HEK293 (cell line): ENCODE measurements at regions not wholly inside any gene's neighbourhood (a gene's known extent, or its start where the extent isn't known, plus 50 kb on each side); places are given as distances from the start of the nearest gene placed in this dataset.
A peak's percentile ranks its signal among the peaks of the same experiment; 100 is the strongest.

Experiments used
- CTCF ChIA-PET: fragments of 350-600 bp; formaldehyde crosslinking; extraction: SDS; loops from one replicate; lab custom pipeline; 2021; ENCODE audit warnings: antibody characterized with exemption; lab: Yijun Ruan, JAX
- POLR2A ChIA-PET: fragments of 300-600 bp; formaldehyde crosslinking; extraction: SDS; loops from one replicate; lab custom pipeline; 2020; ENCODE audit warnings: antibody characterized with exemption, inconsistent platforms; lab: Yijun Ruan, JAX
- H3K27ac ChIP-seq: fragments of 200-500 bp; sonication (Bioruptor generic); 2 replicates; pipeline ENCODE4 v1.5.1; 2014; ENCODE audit warnings: low read depth, low read length, control low read depth, inconsistent platforms; ENCODE audit errors: extremely low read depth
- H3K36me3 ChIP-seq, 2 experiments: fragments of 200-500 bp in 1 of 2; sonication (Bioruptor generic) in 1 of 2; 1 replicate in 1 of 2; 2 replicates in 1 of 2; pipeline ENCODE4 v1.5.1; 2014 to 2017; ENCODE audit warnings: inconsistent platforms in 2 of 2, low read length in 2 of 2; ENCODE audit not compliant: control insufficient read depth in 2 of 2, insufficient read depth in 1 of 2
- H3K4me1 ChIP-seq: fragments of 200-500 bp; sonication (Bioruptor generic); 2 replicates; pipeline ENCODE4 v1.5.1; 2014; ENCODE audit warnings: mild to moderate bottlenecking, low read length, inconsistent platforms; ENCODE audit not compliant: control insufficient read depth, insufficient read depth
- H3K4me3 ChIP-seq: 2 replicates; pipeline ENCODE4 v1.5.1; 2011; ENCODE audit warnings: low read depth, mild to moderate bottlenecking, control low read depth, low read length, moderate library complexity
- H3K9me3 ChIP-seq: fragments of 200-500 bp; sonication (Bioruptor generic); 2 replicates; pipeline ENCODE4 v1.5.1; 2014; ENCODE audit warnings: low read depth, low read length, inconsistent platforms; ENCODE audit not compliant: control insufficient read depth, insufficient read depth
- EGR2 ChIP-seq: fragments of 450-650 bp; formaldehyde crosslinking; IDR thresholded peaks from 2 replicates; pipeline ENCODE4 v1.5.1; 2016; ENCODE audit warnings: low read depth, missing biosample characterization, missing genetic modification characterization
- GLIS1 ChIP-seq: fragments of 450-650 bp; formaldehyde crosslinking; IDR thresholded peaks from 2 replicates; pipeline ENCODE4 v1.5.1; 2016; ENCODE audit warnings: missing biosample characterization, missing genetic modification characterization
- GLIS2 ChIP-seq: fragments of 450-650 bp; formaldehyde crosslinking; IDR thresholded peaks from 2 replicates; pipeline ENCODE4 v1.5.1; 2016; ENCODE audit warnings: missing biosample characterization, missing genetic modification characterization
- IKZF3 ChIP-seq: fragments of 450-650 bp; IDR thresholded peaks from 2 replicates; pipeline ENCODE4 v1.5.0; 2018; ENCODE audit warnings: missing biosample characterization, mild to moderate bottlenecking, missing genetic modification characterization, moderate library complexity
- OVOL3 ChIP-seq: fragments of 450-650 bp; formaldehyde crosslinking; IDR thresholded peaks from 2 replicates; pipeline ENCODE4 v1.5.1; 2016; ENCODE audit warnings: missing biosample characterization, missing genetic modification characterization
- SCRT2 ChIP-seq: fragments of 450-650 bp; formaldehyde crosslinking; IDR thresholded peaks from 2 replicates; pipeline ENCODE4 v1.5.1; 2016; ENCODE audit warnings: missing biosample characterization, missing genetic modification characterization
- SP2 ChIP-seq: fragments of 450-650 bp; formaldehyde crosslinking; IDR thresholded peaks from 2 replicates; pipeline ENCODE4 v1.5.1; 2016; ENCODE audit warnings: missing biosample characterization, missing genetic modification characterization
- WT1 ChIP-seq: fragments of 450-650 bp; formaldehyde crosslinking; IDR thresholded peaks from 2 replicates; pipeline ENCODE4 v1.5.1; 2016; ENCODE audit warnings: missing biosample characterization, missing genetic modification characterization
- ZFHX2 ChIP-seq: fragments of 450-650 bp; formaldehyde crosslinking; conservative IDR thresholded peaks from 2 replicates; pipeline ENCODE4 v1.5.1; 2016; ENCODE audit warnings: missing biosample characterization, missing genetic modification characterization
- ZNF146 ChIP-seq: fragments of 450-650 bp; formaldehyde crosslinking; IDR thresholded peaks from 2 replicates; pipeline ENCODE4 v1.5.1; 2016; ENCODE audit warnings: missing biosample characterization, missing genetic modification characterization
- ZNF16 ChIP-seq: fragments of 450-650 bp; formaldehyde crosslinking; IDR thresholded peaks from 2 replicates; pipeline ENCODE4 v1.5.1; 2016; ENCODE audit warnings: low read depth, missing biosample characterization, missing genetic modification characterization
- ZNF202 ChIP-seq: fragments of 450-650 bp; formaldehyde crosslinking; IDR thresholded peaks from 2 replicates; pipeline ENCODE4 v1.5.1; 2016; ENCODE audit warnings: missing biosample characterization, missing genetic modification characterization, borderline replicate concordance
- ZNF324 ChIP-seq: fragments of 450-650 bp; formaldehyde crosslinking; IDR thresholded peaks from 2 replicates; pipeline ENCODE4 v1.5.1; 2016; ENCODE audit warnings: missing biosample characterization, missing genetic modification characterization
- ZNF514 ChIP-seq: fragments of 450-650 bp; formaldehyde crosslinking; IDR thresholded peaks from 2 replicates; pipeline ENCODE4 v1.5.1; 2016; ENCODE audit warnings: missing biosample characterization, missing genetic modification characterization
- ZNF560 ChIP-seq: fragments of 450-650 bp; formaldehyde crosslinking; IDR thresholded peaks from 2 replicates; pipeline ENCODE4 v1.5.1; 2017; ENCODE audit warnings: missing biosample characterization, missing genetic modification characterization, borderline replicate concordance
- ZNF600 ChIP-seq: fragments of 450-650 bp; formaldehyde crosslinking; IDR thresholded peaks from 2 replicates; pipeline ENCODE4 v1.5.1; 2016; ENCODE audit warnings: missing biosample characterization, missing genetic modification characterization
- TF ChIP-seq, protein P1 (sequence below): fragments of 450-650 bp; formaldehyde crosslinking; IDR thresholded peaks from 2 replicates; pipeline ENCODE4 v1.5.1; 2016; ENCODE audit warnings: missing biosample characterization, missing genetic modification characterization
- TF ChIP-seq, protein P2 (sequence below): fragments of 450-650 bp; formaldehyde crosslinking; IDR thresholded peaks from 2 replicates; pipeline ENCODE4 v1.5.1; 2016; ENCODE audit warnings: missing biosample characterization, missing genetic modification characterization, borderline replicate concordance

DNA sequence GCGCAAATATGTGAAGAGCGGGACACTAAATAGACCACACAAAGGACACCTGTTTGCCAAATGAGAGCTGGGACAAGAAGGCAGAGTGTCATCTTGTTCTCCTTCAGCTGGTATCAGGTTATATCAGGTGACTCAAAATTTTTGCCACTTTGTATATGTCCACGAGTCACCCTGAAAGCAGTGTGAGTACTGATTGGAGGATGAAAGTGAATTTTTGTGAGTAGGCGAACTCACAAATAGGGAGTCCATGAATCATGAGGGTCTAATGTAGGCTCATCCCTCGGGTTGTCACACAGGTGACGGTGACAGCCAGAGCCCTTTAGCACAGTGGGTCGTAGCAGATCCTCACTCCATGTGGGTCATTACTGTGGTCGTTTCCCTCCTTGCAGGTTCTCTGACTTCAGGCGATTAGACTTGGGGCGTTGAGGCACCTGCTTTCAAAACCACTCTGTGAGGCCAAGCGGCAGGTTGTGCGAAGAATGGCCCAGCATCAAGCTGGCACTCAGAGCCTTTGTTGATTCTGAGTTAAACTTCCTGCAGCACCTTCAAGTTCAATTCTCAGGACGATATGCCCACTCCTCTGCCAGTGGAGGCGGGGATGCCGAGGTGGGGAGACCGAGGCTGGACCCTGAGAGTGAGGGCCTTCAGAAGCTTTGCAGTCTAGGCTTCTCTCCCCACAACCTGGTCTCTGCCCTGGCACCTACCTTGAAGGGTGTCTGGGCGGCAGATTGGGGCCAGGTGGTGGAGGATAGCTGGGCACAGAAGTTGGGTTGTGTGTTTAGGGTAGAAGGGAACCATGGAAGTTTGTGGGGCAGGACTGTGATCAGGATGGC is 173.8 kb downstream of the SMAD6 start:
- H3K4me1 ChIP-seq: peaks cover 13% of the 10 kb centered on the region
- ChIA-PET POLR2A (interaction anchor here (0.6 kb wide), 1 partner anchor 275 kb away, joined by 5 read pairs; no protein-coding TSS in a partner anchor), CTCF (interaction anchor here (1.7 kb wide), 1 partner anchor 27 kb away, joined by 4 read pairs; no protein-coding TSS in a partner anchor)
- TF ChIP-seq EGR2 (tag by site-specific recombination): 0 out of 2 replicates have a peak, but pooled peaks have one; percentile 16
- TF ChIP-seq OVOL3 (tag by site-specific recombination): no peak
- 0 out of 2 replicates have a peak, but pooled peaks have one; percentile 6 for TF ChIP-seq ZFHX2 (tag by site-specific recombination)
- peak; percentile 41 for TF ChIP-seq SCRT2 (tag by site-specific recombination)
- TF ChIP-seq ZNF16 (tag by site-specific recombination): peak; percentile 42; the same call in 1 of the 2 replicates
- H3K36me3 ChIP-seq: no peaks in the 10 kb centered on the region
- no peak overlapping the region for H3K27ac ChIP-seq
- no peaks in the 10 kb centered on the region for H3K9me3 ChIP-seq
- H3K4me3 ChIP-seq: no peak overlapping the region

DNA sequence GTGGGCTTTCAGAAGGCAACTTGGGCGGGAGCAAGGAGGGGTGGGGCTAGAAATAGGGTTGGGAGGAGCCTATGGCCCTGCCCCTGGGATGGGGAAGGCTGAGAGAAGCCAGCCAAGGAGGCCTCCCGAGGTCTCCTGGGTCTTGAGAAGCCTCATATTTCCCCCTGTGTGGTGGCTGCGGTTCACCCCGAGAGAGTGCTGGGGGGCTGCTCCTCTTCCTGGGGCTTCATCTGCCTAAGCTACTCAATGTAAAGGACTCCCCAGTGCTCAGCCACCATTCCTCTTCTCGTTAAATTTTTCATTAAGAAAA is 174.3 kb downstream of the SMAD6 start:
- Histone ChIP-seq H3K36me3 (no peaks in the 10 kb centered on the region), H3K4me1 (peaks cover 13% of the 10 kb centered on the region)

DNA sequence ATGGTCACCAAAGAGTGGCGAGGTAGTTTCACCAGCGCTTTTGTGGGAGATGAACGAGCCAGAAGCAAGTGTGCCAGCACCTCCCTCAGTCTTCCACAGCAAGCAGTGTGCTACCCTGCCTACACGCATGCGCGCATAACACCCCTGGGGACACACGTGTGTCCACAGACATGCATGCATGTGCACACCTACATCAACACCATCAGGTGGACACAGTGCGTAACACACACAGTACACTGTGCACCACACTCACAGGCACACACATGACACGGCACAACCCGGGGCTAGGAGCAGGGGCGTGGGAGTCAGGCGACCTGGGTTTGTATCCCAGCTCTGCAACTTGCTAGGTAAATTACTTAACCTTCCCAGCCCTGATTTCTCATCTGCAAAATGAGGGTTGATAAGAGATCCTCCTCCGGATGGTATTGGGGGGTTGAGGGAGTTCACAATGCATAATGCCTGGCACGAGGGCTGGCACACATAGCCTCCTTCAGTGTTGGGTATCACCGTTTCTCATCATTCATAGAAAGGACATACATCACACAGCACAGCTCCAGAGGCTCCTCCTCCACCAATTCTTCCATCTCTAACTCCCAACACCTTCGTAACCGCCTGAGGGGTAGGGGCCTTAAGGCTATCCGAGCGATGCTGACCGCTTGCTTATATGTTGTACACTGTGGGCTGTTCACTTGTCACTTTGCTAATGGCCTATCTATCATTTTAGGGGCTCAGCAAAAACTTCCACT is 174.9 kb downstream of the SMAD6 start:
- Histone ChIP-seq H3K27ac (no peak overlapping the region; the same call in 1 of the 2 replicates), H3K9me3 (no peaks in the 10 kb centered on the region), H3K36me3 (no peaks in the 10 kb centered on the region), H3K4me3 (no peak overlapping the region), H3K4me1 (peaks cover 13% of the 10 kb centered on the region)
- no peak for TF ChIP-seq ZNF202 (tag by site-specific recombination)
- peak; percentile 86 for TF ChIP-seq ZNF600 (tag by site-specific recombination)
- TF ChIP-seq, protein P1, sequence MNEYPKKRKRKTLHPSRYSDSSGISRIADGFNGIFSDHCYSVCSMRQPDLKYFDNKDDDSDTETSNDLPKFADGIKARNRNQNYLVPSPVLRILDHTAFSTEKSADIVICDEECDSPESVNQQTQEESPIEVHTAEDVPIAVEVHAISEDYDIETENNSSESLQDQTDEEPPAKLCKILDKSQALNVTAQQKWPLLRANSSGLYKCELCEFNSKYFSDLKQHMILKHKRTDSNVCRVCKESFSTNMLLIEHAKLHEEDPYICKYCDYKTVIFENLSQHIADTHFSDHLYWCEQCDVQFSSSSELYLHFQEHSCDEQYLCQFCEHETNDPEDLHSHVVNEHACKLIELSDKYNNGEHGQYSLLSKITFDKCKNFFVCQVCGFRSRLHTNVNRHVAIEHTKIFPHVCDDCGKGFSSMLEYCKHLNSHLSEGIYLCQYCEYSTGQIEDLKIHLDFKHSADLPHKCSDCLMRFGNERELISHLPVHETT (tag by site-specific recombination): no peak
- no peak for TF ChIP-seq ZNF324 (tag by site-specific recombination)
- TF ChIP-seq ZNF514 (tag by site-specific recombination): no peak
- ChIA-PET POLR2A (no interaction called here), CTCF (interaction anchor here (1.2 to 1.9 kb wide), 4 partner anchors 15 to 46 kb away, joined by 3 to 5 read pairs (median 4); no protein-coding TSS in a partner anchor)

More for the DNA sequence above, 174.3 kb downstream of the SMAD6 start:
- TF ChIP-seq GLIS1: peak; percentile 93
- TF ChIP-seq IKZF3: no peak
- TF ChIP-seq, protein P2, sequence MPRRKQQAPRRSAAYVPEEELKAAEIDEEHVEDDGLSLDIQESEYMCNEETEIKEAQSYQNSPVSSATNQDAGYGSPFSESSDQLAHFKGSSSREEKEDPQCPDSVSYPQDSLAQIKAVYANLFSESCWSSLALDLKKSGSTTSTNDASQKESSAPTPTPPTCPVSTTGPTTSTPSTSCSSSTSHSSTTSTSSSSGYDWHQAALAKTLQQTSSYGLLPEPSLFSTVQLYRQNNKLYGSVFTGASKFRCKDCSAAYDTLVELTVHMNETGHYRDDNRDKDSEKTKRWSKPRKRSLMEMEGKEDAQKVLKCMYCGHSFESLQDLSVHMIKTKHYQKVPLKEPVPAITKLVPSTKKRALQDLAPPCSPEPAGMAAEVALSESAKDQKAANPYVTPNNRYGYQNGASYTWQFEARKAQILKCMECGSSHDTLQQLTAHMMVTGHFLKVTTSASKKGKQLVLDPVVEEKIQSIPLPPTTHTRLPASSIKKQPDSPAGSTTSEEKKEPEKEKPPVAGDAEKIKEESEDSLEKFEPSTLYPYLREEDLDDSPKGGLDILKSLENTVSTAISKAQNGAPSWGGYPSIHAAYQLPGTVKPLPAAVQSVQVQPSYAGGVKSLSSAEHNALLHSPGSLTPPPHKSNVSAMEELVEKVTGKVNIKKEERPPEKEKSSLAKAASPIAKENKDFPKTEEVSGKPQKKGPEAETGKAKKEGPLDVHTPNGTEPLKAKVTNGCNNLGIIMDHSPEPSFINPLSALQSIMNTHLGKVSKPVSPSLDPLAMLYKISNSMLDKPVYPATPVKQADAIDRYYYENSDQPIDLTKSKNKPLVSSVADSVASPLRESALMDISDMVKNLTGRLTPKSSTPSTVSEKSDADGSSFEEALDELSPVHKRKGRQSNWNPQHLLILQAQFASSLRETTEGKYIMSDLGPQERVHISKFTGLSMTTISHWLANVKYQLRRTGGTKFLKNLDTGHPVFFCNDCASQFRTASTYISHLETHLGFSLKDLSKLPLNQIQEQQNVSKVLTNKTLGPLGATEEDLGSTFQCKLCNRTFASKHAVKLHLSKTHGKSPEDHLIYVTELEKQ (tag by site-specific recombination): no peak
- 0 out of 2 replicates have a peak, but pooled peaks have one; percentile 12 for TF ChIP-seq GLIS2 (tag by site-specific recombination)
- TF ChIP-seq SP2 (tag by site-specific recombination): 0 out of 2 replicates have a peak, but pooled peaks have one; percentile 42
- TF ChIP-seq ZNF146 (tag by site-specific recombination): no peak
- no peak for TF ChIP-seq ZNF560 (tag by site-specific recombination)
- TF ChIP-seq WT1 (tag by site-specific recombination): no peak
- H3K27ac ChIP-seq: no peak overlapping the region; the same call in 1 of the 2 replicates
- CTCF ChIA-PET: interaction anchor here (1.7 to 1.9 kb wide), 2 partner anchors 25 to 27 kb away, joined by 4 to 5 read pairs; no protein-coding TSS in a partner anchor
- POLR2A ChIA-PET: no interaction called here
- H3K9me3 ChIP-seq: no peaks in the 10 kb centered on the region
- no peak overlapping the region for H3K4me3 ChIP-seq
